GM04503 (cell line): ENCODE measurements at regions not wholly inside any gene's neighbourhood (a gene's known extent, or its start where the extent isn't known, plus 50 kb on each side); places are given as distances from the start of the nearest gene placed in this dataset.
"Not testable (repeated sequence)": the region's sequence is repeated elsewhere in the genome, so short reads cannot be mapped to it uniquely, and the experiment has no call there.

Source experiments
- DNase-seq: peaks from one replicate; pipeline ENCODE4 v3.0.0-alpha.2; 2012; ENCODE audit warnings: low read depth

DNA sequence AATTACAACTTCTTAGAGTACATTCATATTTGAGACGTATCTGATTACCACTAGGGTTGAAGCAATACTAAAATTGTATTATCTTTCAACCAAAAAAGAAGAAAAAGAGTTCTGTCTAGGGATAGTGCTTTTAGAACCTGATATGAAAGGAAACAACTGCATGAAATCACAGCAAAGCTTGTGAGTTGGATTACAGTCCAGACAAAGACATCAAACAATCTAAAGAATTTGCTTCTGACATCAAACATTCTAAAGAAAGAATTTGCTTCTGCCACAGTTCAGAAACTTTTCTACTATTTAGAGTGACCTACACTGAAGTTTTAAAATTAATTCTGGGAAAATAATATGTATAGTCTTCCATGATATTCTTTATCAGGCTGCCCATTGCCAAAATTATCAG is 1141.1 kb upstream of the ACO1 start:
- no peak for DNase-seq

- DNase-seq = no peak
Observed at GRCh38 chr9:31248156-31248555, 1136.3 kb upstream of the ACO1 start.

DNA sequence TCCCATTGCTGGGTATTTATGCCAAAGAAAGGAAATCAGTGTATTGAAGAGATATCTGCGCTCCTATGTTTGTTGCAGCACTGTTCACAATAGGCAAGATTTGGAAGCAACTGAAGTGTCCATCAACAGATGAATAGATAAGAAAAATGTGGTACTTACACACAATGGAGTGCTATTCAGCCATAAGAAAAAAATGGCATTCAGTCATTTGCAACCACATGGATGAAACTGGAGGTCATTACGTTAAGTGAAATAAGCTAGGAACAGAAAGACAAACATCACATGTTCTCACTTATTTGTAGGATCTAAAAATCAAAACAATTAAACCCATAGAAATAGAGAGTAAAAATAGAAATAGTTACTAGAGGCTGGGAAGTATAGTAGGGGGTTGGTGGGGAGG is 1133.1 kb upstream of the ACO1 start:
- DNase-seq = no peak

GRCh38 chr9:31253800-31254762 is 1130.4 kb upstream of the ACO1 start:
- DNase-seq = no peak

DNA sequence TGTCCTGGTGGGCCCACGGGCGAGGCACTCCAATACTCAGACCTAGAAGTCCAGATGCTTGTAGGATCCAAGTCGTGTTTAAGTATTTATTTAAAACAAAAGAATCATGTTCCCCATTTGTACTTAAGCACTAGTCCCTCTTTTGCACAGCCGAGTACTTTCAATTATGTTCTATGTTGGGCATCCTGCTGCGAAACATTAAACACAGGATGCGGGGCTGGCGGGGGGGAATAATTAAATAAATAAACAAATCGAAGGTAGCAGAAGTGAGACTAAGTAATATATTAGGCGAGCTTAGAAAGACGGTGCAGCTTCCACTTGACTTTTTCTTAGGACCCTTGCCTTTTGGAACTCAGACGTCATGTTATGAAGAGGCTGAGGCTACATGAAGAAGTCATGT is 1129.2 kb upstream of the ACO1 start:
- DNase-seq = no peak

GRCh38 chr9:31259824-31260223 is 1124.6 kb upstream of the ACO1 start:
- no peak for DNase-seq

DNA sequence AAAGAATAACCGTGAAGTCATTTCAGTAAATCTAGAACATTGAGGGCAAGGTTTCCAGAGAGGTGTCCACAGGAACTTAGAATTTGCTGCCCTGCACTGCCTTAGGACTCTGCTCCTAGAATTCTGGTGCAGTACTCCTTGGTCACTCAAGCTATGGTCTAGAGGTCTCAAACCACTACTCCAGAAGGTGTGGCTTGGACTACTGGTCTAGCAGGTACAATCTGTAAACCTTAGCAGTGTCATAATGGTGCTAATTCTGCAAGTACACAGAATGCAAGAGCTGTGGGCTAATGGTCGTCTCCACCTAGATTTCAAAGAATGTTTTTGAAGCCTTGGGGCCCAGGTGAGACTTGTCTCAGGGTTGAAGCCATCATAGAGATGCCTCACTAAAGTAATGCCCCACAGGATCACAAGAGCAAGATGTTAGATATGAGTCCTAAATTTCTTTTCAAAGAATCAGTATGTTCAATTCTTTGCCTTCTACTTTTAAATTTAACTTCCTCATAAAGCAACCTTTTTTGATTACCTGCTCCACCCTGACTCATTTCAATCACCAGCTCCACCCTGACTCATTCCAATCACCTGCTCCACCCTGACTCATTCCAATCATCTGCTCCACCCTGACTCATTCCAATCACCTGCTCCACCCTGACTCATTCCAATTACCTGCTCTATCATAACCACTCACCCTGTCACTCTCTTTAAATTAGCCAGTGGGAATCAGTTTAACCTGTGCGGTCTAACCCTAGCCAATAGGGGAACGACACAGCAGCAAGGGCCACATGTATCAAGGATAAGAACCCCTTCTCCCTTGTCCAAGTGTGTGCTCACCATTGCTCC is 1111.8 kb upstream of the ACO1 start:
- no peak for DNase-seq

GRCh38 chr9:31275419-31275818 is 1109.0 kb upstream of the ACO1 start:
- no peak for DNase-seq

DNA sequence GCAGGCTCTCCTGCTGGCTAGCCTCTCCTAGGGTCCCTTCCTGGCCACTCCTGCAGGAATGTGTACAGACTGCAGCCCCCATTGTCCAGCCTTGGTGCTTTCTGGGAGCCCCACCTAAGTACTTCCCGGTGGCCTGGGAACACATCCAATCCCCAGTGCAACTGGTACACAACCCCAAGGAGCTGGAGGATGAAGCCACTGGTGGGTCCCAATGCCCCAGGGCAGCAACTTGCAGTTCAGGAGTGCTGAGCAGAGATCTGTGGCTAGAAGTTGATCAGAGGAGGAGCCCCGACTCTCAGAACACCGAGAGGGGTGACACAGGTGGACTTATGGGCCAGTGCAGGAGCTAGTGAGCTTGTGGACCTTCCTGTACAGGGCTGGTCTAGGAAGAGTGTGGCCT is 1093.7 kb upstream of the ACO1 start:
- no peak for DNase-seq

DNA sequence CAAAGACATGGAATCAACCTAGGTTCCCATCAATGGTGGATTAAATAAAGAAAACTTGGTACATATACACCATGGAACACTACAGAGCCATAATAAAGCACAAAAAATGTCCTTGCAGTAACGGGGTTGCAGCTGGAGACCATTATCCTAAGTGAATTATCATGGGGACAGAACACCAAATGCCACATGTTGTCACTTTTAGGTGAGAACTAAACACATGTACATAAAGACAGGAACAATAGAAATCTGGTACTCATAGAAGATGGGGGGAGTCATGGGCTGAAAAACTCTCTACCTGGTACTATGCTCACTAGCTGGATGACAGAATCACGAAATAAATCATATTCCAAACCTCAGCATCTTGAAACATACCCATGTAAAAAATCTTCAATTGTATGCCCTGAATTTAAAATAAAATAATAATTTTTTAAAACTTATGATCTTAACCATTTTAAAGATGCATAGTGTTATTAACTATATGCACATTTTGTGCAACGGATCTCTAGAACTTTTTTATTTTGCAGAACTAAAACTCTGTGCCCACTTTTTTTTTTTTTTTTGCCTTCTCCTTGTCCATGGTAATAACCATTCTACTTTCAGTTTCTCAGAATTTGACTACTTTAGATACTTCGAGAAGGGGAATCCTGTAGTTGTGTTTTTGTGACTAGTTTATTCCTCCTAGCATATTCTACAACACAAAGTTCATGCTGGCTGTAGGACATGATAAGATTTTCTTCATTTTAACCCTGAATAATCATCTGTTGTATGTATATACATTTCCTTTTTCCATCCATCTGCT is 1081.6 kb upstream of the ACO1 start:
- DNase-seq = no peak

DNA sequence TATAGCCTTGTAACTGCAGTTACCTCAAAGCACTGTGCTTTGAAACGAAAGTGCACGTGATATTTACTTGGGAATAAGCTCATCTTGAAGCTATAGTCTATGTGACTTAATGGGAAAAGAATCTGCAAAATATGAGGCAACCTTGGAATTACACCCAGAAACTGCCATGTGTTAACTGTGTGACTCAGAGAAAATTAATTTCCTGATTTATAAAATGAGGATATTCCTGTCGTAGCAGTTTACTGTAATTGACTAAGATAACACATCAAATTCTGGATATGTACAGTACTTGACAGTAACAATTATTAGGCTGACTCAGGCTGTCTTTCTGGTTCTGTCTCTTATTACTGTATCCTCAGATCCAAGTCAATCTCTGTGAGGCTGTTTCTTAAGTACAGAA is 1079.9 kb upstream of the ACO1 start:
- DNase-seq = peak; percentile 9

DNA sequence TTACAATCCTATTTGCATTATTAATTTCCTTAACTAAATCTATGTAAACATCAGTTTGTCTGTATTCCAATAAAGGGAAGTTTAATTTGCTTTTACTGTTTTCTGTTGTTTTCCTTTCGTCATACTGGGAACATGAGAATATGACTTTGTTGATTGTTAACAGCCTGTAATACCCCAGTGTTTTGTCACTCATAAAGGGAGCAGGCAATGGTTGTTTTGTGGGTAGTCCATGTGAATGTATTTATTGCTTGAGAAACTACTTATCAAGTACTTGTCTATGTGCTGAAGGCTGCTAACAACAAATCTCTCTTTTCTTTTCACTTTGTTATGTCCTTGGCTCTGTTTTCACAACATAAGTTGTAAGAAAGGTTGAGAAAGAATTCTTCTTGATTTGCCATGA is 1070.2 kb upstream of the ACO1 start:
- DNase-seq = no peak

- no peak for DNase-seq
Observed at GRCh38 chr9:31320494-31320893, 1063.9 kb upstream of the ACO1 start.

DNA sequence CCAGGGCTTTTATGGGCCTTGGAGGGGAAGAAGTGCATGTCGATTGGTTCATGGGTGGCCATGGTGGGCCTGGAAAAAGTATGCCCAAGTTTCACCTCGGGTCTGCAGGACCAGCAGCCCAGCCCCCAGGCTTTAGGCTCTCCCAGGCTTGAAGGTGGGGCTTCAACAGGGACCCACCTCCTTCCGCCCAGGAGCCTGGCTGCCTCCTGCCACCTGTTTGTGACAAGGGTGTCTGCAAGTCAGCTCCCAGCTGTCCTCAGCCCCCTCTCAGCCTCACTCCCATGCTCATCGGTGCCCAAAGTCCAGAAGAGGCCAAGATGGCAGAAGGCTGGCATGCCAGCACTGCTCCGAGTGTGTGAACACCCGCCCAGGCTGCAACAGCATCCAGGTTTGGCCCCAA is 1063.2 kb upstream of the ACO1 start:
- no peak for DNase-seq

DNA sequence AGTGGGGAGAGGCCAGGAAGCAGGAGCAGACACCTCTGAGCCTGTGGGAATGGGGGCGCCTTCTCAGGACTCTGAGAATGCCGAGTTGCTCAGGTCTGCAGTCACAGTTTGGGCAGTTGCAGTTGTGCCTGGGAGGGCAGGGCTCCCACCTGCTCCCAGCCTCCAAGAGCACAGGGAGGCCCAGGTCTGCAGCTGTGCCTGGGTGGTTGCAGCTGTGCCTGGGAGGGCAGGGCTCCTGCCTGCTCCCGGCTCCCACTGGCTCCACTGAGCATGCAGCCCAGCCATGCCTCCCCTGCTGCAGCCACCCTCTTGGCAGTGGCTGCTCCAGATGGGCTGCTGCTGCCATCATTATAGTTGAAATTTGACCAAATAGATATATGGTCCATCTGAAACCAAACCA is 1062.8 kb upstream of the ACO1 start:
- DNase-seq = no peak

- DNase-seq = no peak
Observed at GRCh38 chr9:31323726-31324444, 1060.6 kb upstream of the ACO1 start.

DNA sequence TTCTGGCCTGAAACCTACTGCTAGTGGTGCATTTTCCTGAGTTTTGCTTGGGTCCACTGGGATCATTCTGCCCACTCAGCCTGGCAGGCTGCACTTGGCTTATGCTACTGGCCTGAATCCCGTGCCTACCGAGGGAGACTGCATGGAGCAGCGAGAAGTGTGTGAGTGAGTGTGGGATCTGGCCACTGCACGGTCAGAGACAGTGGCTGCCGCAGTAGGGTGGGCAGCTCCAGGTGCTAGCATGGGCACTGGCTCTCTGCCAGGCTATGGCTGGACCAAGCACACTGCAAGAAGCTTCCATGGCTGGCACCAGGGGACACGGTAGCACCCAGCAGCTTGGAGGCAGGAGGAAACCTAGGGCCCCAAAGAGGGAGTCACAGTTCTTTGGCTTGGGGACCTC is 1058.7 kb upstream of the ACO1 start:
- DNase-seq = no peak

- not testable (repeated sequence) for DNase-seq
Observed at GRCh38 chr9:31326883-31327282, 1057.6 kb upstream of the ACO1 start.

DNA sequence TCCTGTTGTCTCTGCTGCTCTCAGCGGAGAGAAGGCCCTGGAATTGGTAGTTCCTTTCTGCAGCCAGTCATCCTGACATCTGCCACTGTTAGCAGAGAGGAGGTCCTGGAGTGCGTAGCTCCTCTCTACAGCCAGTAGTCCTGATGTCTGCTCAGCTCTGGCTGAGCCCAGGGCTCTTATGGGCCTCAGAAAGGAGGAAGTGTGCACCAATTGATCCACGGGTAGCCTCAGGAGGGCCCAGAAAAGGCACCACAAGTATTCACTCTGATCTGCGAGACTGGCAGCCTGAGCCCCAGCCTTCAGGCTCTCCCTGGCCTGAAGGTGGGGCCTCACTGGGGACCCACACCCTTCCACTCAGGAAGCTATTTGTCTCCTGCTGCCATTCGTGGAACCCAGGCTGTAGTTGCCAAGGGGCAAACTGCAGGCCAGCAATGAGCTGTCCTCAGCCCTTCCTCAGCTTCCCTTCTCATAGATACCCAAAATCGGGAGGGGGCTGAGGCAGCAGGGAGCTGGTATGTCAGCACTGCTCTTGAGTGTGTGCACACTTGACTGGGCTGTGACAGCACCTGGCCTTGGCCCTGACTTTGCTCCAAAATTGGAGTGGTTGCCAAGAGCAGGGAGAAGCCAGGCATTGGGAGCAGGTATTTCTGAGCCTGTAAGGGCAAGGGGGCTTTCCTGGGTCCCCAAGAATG is 1049.5 kb upstream of the ACO1 start:
- no peak for DNase-seq

DNA sequence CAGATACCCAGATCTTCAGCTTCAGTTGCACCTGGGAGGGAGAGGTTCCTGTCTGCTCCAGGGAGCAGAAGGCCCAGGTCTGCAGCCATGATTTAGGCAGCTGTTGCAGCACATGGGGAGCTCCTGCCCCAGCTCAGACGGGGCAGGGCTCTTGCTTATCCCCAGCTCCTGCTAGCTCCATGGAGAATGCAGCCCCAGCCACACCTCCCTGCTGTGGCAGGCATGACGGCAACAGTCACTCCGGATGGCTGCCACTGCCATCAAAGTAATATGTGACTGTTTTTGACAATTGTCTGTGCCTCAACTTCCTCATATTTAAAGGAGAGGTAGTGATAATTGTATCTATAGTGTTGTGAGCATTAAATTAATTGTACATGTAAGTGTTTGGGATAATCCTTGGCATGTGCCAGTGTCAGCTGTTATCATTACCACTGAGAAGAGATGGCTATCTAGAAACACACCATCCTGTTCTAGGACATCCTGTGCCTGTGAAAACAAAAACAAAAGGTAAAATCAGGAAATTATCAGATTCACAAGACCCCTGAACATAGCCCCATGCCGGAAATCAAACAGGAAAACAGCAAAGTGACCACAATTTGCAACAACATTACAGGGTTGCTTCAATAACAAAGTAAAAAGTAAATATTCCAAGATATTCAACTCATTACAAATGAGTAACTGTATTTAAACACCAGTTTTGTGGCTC is 1048.8 kb upstream of the ACO1 start:
- no peak for DNase-seq
